NK-92 (cell line): ENCODE measurements at regions not wholly inside any gene's neighbourhood (a gene's known extent, or its start where the extent isn't known, plus 50 kb on each side); places are given as distances from the start of the nearest gene placed in this dataset.

Experiments used
- DNase-seq: peaks from one replicate; lab custom pipeline; 2025; ENCODE audit not compliant: unreplicated experiment; lab: John Stamatoyannopoulos, UW

DNA sequence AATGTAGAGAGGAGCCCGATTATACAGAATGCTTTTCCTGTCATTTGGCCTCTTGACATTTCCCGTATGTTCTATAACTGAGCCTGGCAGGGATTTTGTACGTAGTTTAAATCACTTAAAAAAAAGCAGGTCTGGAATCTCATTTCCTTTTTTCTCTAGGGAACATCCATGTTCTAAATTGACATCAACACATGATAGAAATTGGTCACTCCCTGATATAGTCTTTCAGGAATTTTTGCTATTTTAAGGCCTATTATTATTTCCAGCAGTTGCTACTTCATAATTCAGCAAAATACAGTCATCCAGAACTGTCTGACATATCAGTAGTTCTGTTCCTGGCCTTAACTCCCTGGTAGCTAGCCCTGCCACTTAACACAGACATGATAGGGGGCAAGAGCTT, 565.7 kb upstream of the ZEB2 start:
- DNase-seq = no peak

DNA sequence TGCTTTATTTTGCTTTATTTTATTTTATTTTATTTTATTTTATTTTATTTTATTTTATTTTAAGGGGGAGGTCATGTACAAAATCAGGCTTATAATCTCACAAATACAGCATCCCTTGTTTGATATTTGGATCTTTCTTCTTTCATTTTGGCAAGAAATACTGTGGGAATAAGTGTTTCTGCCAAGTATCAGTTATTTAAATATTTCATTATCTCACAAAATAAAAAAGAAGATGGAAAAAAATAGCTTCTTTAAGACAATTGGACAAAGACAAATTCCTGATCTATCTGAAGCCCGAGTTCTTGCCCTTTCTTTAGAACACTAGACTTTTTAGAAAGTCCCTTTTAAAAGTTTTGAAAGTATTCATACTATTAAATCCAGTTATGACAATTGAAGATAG, 560.5 kb upstream of the ZEB2 start:
- no peak for DNase-seq

DNA sequence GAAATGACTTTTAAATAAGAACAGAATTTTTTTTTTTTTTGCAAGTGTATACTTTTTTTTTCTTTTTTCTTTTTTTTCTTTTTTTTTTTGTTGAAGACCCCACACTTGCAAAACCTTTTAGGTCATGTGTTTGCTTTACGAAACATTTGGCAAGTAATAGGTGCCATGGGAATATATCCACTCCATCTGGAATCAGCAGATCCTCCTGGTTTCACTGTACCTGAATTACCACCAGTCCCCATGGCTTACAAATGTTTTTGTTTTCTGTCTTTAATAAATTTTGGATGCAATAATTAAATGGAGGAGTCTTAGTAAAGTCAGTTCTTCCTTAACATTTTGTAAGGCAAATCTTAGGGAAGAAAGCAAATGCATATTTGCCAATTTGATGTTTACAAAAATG, 559.7 kb upstream of the ZEB2 start:
- no peak for DNase-seq

DNA sequence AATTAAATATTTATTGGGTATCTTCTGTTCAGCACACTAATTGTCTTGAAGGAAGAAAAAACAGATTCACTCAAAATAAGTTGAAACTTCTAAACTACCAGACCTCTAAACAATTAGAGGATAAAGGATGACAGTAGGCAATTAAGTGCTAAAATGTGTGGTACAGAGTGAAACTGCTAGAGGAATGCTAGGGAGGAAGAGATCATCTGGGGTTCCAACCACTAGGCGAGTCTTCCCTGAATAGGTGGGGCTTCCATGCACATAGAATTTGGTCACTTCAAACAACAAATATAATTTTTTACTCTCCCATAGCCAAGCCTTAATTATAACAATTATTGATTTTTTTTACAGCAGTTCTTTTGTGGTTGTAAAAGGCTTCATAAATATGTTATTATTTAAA, 559.0 kb upstream of the ZEB2 start:
- DNase-seq = no peak

DNA sequence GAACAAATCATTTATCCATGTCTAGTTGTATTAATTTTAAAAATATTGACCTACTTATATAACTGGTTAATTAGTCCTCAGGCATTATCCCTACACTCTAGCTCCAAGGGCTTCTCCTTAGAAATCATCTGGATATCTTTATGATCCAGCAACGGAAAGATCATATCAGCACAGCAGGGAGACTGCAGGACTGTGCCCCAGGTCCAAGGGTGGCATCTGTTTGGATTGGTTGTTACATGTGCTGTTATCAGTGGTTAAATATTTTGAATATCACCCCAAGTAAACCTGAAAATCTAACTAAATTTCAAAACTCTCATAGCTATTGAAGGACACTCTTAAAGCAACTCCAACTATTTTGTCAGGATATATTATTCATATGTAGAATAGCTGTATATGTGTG, 556.2 kb upstream of the ZEB2 start:
- DNase-seq = no peak

DNA sequence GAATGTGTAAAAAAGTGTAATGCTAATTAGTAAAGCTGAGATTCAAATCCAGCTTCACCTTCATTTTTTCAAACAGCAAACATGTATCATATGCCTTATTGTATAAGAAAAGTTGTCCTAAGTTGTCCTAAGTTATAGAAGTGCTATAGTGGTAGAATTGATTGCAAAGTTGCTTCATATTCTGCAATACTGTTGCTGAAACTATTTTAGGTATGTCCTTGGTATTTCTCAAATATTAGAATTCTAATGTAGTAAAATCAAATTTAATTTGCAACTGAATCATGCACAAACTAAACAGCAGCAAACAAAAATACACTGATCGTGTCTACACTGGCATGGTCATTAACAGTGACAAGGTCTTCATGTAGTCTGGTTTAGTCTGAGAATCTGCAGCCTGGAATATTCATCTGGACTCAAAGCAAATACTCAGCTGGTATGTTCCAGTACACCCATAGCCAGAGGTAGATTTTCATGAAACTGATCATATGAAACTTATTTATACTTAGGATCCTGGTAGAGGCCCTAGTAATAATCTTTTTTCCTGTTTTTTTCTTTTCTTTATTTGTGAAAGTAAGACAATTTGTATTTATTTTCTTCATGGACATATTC, 555.6 kb upstream of the ZEB2 start:
- no peak for DNase-seq

DNA sequence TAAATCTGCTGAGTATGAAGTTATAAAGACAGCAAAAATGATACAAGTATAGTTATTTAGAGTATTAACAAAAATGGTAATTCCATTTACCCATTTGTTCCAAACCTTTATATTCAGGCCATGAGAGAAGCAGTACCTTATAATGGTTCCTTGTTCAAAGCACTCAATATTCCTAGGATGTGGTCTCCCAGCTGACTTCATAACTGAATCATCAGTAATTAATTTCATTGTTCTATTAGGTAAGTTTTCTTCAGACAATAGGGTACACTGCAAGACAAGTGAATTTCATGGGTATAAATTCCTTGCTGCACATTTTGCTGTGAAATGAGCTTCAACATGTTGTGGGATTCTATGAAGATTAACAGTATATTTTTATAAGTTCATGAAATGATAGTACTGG, 550.8 kb upstream of the ZEB2 start:
- DNase-seq = no peak

DNA sequence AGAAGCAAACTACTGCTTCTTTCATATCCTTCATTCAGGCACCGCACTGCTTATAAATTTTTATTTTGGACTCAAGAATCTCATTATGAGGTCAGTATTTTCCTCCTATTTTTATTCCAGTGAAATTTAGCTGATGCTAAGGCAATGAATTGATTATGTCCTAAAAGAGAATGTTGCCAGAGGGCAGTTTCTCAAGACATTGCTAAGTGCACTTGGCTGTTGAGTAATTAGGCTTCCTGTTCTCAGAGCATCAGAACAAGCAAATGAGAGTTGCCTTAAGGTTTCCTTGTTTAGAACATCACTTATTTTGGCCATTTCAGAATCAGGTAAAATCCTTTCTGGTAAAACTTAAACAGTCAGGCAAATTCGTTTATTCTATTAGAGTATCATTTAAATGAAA, 548.6 kb upstream of the ZEB2 start:
- no peak for DNase-seq

DNA sequence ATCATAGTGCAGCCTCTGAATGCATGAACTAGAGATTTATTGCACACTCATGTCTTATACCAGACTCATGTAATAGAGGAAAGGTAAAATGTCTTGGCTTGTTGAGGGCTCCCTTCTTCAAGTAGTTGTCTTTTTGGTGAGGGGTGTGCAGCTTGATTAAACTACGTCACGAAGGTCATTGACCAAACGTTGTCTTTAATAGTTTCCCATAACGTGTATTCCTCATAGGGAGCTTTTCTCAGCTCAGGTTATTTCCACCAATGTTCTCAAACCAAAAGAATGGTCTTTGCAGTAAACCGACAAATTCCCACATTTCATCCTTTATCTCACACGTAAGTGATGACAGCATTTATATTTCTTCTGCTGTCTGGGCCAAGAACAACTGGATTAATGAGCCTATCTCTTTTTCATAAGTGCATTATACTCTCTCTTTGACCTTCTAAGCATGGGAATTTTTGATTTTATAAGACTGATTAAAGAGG, 547.7 kb upstream of the ZEB2 start:
- no peak for DNase-seq

DNA sequence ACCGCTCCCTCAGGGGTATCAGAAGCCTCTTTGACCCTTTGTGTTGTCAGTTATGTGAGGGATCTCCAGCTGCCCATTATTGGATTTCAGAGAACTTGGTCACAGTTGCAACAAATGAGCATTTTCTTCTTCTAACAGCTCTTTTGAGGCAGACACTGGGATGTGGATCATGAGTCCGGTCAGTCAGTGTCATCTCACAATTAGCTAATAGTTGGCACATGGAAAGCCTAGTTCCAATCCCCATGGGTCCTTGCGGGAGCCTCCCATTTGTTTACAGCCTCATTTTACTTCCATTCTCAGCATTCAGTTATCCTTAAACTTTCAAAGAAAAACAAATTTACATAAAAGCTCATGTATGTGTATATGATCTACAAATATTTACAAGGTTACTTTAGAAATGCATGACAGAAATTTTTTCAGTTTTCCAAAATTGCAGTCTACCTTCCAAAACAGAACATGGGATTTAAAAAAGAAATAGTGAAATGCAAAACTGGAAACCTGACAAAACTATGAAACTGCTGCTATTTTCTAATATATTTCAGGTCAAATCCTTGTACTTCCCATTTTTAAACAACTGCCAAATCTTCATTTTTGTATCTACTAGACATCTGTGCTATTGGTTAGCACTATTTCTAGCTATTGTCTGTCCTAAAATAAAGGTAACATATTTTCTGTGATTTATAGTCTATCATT, 547.1 kb upstream of the ZEB2 start:
- no peak for DNase-seq

DNA sequence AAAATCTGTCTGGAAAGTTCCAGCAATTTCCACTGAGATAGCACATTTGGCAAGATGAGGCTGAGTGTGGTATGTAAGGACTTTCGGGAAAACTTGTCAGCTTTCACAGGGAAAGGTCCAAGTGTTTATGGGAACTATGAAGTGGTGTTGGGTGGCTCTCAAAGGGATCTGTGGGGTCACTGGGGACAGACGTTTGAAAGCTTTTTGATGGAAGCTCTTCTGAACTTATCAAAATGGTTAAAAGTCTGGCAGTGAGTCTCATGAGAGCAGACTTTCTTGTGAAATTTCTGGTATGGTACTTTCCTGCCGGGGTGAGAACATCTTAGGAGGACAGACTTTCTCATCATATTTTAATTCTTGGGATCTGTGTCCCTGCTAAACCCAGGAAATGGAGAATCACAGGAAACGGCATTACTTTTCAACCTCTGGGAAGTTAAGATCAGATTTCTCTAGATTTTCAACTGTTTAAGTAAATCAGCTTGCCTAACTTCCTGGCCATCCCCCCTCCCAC, 546.3 kb upstream of the ZEB2 start:
- DNase-seq = no peak

DNA sequence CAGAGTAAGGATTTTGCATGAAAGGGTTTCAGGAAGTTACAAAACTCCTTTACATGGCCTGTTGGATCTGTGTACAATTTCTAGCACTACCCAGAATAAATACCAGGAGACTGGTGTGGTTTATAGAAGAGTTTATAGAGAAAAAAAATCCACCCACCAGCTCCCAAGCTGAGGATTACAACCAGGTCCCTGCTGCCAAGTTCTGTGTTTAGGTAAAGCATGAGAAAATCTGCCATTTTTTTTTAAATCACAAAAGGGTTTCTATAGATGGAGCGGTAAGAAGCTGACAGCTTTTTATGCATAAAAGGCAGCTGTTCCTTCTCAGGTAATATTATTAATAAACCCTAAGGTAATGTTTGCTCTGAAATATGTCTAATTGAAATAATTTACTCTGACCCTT, 545.4 kb upstream of the ZEB2 start:
- DNase-seq = no peak

DNA sequence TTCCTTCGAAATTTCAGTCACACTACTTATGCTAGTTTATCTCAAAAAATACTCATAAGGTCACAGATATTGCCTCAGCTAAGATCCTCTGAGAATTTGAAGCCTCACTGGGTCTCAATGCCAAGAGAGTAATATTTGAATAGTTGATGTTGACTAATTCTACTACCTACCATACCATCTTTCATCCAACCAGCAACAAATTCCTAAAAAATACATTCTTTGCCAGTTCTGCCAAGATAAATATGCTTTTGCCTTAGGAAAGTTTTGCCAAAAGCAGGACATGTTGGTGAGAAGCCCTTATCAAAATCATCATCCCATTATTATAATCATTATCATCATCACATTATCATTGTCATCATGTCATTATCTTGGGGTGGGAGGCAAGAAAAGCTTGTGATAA, 544.6 kb upstream of the ZEB2 start:
- DNase-seq = no peak

DNA sequence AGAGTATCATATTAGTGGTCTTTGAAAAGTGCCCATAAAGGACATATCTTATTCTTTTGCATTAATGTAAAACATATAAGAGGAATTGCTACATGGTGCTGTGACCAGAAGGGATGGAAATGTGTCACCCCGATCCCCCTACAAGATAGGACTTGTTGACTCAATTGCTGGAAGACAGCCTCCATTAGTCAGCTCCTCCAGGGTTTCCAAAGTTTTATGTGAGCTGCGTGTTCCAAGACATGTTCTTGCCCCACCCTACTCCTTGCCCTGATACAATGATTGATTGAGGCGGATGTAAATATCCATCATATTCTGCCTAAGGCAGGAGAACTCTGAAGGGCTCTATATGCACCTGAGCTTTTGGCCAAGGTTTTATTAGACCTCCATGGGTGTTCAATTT, 541.0 kb upstream of the ZEB2 start:
- DNase-seq = no peak

DNA sequence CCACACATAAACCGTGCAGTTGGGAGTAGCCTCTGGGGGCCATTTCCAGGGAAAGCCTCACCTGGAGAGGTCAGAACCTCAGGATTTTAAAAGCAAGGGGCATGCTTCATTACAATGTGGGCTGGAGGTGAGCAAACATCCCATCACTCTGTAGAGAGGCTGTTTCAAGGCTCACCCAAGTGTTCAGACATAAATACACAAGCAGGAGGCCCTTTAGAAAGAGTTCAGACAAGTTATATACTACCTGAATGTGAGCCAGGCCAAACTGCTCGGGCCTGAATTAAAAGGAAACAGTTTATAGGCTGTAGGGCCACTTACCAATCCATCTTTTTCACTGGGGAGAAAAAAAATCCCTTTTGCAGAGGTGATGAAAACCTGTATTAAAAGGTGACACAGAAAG, 540.0 kb upstream of the ZEB2 start:
- DNase-seq = no peak

DNA sequence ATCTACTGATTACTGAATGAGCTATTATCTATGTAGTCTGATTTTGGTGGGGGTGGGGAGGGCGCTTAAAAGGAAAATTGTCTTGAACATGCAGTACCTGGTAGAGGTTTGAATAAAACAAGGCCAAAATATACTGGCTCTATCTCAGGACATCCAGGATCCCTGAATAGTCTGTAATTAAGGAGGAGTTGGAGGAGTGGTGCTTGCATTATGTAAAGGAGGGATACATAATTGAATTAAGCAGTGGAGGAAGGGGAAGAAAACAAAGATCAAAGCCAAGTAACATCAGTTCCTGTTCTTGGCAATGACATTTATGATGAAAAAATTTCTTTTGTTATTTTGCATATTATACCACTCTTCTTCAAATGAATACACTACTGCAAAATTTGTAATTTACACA, 539.4 kb upstream of the ZEB2 start:
- no peak for DNase-seq

DNA sequence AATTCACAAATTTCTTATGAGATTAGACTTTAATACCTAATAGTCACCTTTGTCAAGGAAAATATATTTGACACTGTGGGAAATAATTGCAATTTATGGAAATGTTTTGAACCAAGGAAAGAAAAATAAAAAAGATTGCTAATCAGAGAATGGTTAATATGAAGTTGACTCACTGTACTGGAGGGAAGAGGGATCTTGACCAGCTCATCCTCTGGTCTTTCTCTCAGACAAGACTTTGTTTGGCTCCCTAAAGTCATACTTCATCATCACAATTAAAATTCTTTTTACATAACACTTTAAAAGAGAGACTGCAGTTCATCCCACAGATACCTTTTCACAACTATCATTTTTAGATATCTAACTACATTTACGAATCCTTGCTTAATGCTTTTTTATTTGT, 538.5 kb upstream of the ZEB2 start:
- DNase-seq = no peak

DNA sequence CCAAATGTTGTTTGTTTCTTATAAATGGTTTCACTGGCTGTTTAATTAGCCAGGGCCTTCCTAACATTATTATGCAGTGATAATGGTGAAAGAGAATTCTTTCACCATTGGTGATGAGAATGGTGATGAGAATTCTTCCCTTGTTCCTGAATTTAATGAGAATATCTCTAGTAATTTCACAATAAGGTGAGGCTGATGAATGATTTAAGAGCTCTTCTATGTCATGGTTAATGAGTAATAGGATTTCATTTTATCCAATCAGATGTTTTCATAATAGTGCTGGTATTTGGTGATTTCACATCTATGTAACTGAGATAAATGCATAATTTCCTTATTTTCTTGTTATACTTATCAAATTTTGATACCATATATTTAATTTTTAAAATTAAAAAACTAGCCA, 535.7 kb upstream of the ZEB2 start:
- DNase-seq = no peak

DNA sequence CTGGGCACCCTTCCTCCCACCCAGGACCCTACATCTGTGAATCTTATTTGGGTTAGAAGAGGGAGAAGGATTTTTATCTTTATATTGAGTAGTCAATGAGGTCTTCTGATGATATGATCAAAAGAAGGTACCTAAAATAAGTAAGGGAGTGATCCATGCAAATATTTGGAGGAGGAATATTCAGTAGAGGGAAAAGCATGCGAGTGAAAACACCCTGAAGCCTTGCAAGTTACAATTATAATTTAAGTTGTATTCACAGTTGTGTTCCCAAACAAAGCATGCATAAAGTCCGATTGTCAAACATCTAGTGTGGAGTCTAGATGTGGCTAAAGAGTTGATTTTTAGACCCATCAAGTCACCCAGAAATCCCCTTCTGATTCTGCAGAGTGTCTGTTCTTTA, 530.2 kb upstream of the ZEB2 start:
- no peak for DNase-seq

DNA sequence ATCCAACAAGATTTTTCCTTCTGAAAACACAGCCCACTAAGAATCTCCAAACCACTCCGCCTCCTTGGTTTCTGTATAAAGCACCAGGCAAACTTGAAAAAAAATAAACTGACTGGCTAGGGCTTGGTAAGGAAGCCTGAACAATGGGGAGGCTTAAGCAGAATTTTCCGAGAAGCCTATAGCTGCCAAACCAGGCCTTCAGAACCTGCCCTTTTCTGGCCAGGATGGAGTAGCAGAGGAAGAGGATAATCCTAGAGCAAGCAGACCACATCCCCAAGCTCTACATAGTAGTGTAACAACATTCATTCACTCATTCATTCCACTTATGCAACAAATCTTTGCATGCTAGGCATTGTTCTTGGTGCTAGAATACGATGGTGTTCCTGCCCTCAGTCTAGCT, 529.6 kb upstream of the ZEB2 start:
- DNase-seq = no peak

DNA sequence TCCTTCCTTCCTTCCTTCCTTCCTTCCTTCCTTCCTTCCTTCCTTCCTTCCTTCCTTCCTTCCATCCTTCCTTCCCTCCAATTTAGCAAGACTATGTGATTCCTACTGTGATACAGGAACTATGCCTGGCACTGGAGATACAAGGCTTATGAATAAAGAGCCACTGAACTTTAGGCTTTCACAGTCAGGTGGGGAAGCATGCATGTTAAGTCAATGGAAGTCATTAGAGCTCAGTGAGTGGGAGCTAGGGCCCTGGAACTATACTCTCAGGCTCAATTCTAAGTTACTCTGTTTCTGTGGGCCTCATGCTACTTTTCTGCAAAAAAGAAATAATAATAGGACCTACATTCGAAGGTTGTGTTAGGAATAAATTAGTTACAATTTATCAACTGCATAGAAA, 527.6 kb upstream of the ZEB2 start:
- no peak for DNase-seq

DNA sequence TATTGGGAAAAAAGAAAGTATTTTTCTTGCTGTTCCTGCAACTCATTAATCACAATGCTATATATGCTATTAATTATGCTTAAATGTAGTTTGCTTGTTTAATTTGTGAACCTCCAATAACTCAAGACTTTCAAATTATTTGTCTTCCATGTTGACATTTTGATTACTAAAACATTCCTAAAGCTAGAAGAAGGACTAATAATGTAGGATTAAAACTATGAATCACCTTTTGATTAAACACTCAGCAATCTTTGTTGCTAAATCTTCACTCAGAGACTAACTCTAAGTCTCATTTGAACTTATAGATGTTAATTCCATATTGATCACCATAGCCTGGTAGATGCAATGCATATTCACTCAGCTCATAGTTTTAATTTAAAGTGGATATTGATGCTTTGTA, 524.6 kb upstream of the ZEB2 start:
- DNase-seq = no peak

DNA sequence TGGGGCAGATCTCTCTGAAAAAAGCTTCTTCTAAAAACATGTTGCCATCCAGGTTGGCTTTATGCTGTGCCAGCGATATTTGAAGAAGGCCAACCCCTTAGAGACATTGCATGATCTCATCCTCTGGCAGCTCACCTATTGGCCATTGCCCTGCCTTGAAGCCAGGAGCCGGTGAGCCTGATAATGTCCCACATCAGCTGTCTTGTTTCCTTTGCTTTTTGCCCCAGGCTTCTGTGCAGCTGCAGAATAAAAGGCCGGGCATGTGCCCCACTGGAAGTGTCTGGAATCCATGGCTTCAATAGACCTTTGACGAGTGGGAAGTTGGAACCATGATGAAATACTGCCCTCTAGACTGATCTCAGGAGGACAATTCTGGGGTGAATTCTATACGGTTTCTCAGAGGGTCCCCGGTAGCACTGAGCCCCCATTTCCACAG, 523.5 kb upstream of the ZEB2 start:
- no peak for DNase-seq
